Nephron (organoid): ENCODE measurements at regions not wholly inside any gene's neighbourhood (a gene's known extent, or its start where the extent isn't known, plus 50 kb on each side); places are given as distances from the start of the nearest gene placed in this dataset.

Source experiments
- H3K27ac Mint-ChIP-seq, 3 experiments: 2 replicates each; pipeline ENCODE4 v1.8.0; 2020; ENCODE audit warnings: mixed read lengths in 3 of 3, mild to moderate bottlenecking in 2 of 3, moderate library complexity in 1 of 3
- H3K27me3 Mint-ChIP-seq: 2 replicates; pipeline ENCODE4 v1.8.0; 2021; ENCODE audit warnings: low read depth, mild to moderate bottlenecking, moderate library complexity, mixed read lengths
- H3K36me3 Mint-ChIP-seq: 2 replicates; pipeline ENCODE4 v1.8.0; 2020; ENCODE audit warnings: low read depth, mixed read lengths
- H3K4me1 Mint-ChIP-seq: 2 replicates; pipeline ENCODE4 v1.8.0; 2020; ENCODE audit warnings: mixed read lengths
- H3K4me3 Mint-ChIP-seq, 3 experiments: 2 replicates each; pipeline ENCODE4 v1.8.0; 2020; ENCODE audit warnings: mild to moderate bottlenecking in 3 of 3, mixed read lengths in 3 of 3, moderate library complexity in 2 of 3
- H3K9me3 Mint-ChIP-seq: 2 replicates; pipeline ENCODE4 v1.8.0; 2020; ENCODE audit warnings: mixed read lengths
- TF ChIP-seq, protein P1 (sequence below), 3 experiments: fragments of 200-600 bp; sonication (generic); IDR thresholded peaks; one replicate each; pipeline ENCODE4 v1.5.0; 2021; ENCODE audit warnings: antibody characterized with exemption in 3 of 3; ENCODE audit not compliant: unreplicated experiment in 3 of 3

DNA sequence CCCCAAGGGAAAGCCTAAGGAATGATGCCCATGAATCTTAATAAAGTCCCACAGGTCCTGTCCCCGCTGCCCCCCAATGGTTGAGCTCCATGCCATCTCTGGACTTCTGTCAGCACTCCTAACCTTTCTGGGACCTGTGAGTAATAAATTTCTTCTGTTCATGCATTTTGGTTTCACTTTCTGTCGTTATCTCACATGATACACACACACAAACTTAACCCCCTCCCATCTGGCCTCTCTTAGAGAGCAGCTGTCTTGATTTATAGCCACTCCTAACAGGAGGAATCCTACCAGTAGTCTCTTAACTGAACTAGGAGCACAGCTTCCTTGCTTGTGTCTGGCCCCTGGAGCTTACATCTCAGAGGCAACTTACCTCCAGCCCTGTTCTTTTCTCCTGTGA is 82.7 kb upstream of the SELENOK start:
- Mint-ChIP-seq H3K36me3 (peaks cover 3% of the 10 kb centered on the region), H3K4me3 (no peak overlapping the region), H3K9me3 (peaks cover 29% of the 10 kb centered on the region), H3K4me1 (peaks cover 6% of the 10 kb centered on the region), H3K27ac (peak overlapping the region in 1 of 3 experiments; percentile 31), H3K27me3 (peaks cover 43% of the 10 kb centered on the region)
- TF ChIP-seq, protein P1, sequence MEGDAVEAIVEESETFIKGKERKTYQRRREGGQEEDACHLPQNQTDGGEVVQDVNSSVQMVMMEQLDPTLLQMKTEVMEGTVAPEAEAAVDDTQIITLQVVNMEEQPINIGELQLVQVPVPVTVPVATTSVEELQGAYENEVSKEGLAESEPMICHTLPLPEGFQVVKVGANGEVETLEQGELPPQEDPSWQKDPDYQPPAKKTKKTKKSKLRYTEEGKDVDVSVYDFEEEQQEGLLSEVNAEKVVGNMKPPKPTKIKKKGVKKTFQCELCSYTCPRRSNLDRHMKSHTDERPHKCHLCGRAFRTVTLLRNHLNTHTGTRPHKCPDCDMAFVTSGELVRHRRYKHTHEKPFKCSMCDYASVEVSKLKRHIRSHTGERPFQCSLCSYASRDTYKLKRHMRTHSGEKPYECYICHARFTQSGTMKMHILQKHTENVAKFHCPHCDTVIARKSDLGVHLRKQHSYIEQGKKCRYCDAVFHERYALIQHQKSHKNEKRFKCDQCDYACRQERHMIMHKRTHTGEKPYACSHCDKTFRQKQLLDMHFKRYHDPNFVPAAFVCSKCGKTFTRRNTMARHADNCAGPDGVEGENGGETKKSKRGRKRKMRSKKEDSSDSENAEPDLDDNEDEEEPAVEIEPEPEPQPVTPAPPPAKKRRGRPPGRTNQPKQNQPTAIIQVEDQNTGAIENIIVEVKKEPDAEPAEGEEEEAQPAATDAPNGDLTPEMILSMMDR (IDR thresholded peaks at IDR 0.05; ENCODE audit: unreplicated experiment in 3 of 3) = no peak

- Mint-ChIP-seq H3K27ac (peak overlapping the region in 1 of 3 experiments; percentile 31), H3K4me1 (peaks cover 6% of the 10 kb centered on the region), H3K36me3 (peaks cover 3% of the 10 kb centered on the region)
Measured at GRCh38 chr3:53973905-53974304, 82.2 kb upstream of the SELENOK start.

DNA sequence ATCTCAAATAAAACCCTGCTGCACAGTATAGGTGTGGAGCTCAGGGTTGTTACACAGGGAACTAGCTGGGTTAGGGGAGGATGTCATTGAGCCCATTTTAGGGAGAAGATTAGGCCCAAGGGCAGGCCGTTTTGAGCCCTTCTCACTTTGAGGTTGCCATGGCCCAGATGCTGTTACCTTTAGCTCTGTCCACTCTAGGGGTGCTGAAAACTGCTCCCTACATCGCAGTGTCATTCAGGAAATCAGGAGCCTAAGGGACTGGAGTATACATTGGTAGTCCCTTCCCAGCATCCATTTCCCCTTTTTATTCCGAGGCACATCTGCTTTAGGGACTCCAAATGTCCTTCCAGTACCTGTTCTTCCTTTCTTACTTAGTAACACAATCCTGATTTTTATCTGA is 79.0 kb upstream of the SELENOK start:
- Mint-ChIP-seq H3K9me3 (peaks cover 41% of the 10 kb centered on the region), H3K4me1 (peaks cover 6% of the 10 kb centered on the region), H3K27ac (no peak overlapping the region), H3K36me3 (peaks cover 3% of the 10 kb centered on the region), H3K27me3 (peaks cover 41% of the 10 kb centered on the region), H3K4me3 (no peak overlapping the region)
- TF ChIP-seq, protein P1 (IDR thresholded peaks at IDR 0.05; ENCODE audit: unreplicated experiment in 3 of 3) = no peak

More at GRCh38 chr3:53973905-53974304, 82.2 kb upstream of the SELENOK start:
- TF ChIP-seq, protein P1 (IDR thresholded peaks at IDR 0.05; ENCODE audit: unreplicated experiment in 3 of 3) = no peak
- Mint-ChIP-seq H3K27me3 (peaks cover 47% of the 10 kb centered on the region), H3K4me3 (no peak overlapping the region), H3K9me3 (peaks cover 30% of the 10 kb centered on the region)

- peaks cover 40% of the 10 kb centered on the region for H3K9me3 Mint-ChIP-seq
- TF ChIP-seq, protein P1 (IDR thresholded peaks at IDR 0.05; ENCODE audit: unreplicated experiment in 3 of 3) = no peak
- H3K4me1 Mint-ChIP-seq = peaks cover 1% of the 10 kb centered on the region
- peaks cover 3% of the 10 kb centered on the region for H3K36me3 Mint-ChIP-seq
- H3K27ac Mint-ChIP-seq = no peak overlapping the region
- H3K27me3 Mint-ChIP-seq = peaks cover 44% of the 10 kb centered on the region
- H3K4me3 Mint-ChIP-seq = no peak overlapping the region
Measured at GRCh38 chr3:53969086-53969485, 77.4 kb upstream of the SELENOK start.

- no peak overlapping the region for H3K4me3 Mint-ChIP-seq
- H3K27me3 Mint-ChIP-seq = peaks cover 33% of the 10 kb centered on the region
- H3K4me1 Mint-ChIP-seq = no peaks in the 10 kb centered on the region
Measured at GRCh38 chr3:53965291-53965690, 73.6 kb upstream of the SELENOK start.

DNA sequence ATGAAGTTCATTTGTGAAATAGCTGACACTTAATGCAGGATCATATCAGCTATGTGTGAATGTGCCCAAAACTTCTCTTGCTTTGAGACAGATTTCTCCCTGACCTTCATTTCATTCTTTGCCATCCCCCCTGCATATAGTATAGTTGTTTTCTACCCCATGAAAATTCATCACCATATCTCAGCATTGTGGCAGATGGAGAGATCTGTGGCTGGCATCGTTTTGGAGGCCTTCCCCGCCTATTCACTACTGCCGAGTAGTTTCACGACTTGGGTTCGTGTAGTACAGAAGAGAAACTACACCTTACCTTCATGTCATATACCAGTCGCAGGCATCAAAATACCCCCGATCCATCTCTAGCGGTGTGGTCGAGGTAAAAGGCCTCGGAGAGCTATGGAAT is 66.2 kb upstream of the SELENOK start:
- TF ChIP-seq, protein P1 (IDR thresholded peaks at IDR 0.05; ENCODE audit: unreplicated experiment in 3 of 3) = no peak
- peaks cover 20% of the 10 kb centered on the region for H3K27me3 Mint-ChIP-seq
- no peak overlapping the region for H3K4me3 Mint-ChIP-seq
- H3K27ac Mint-ChIP-seq = no peak overlapping the region
- H3K4me1 Mint-ChIP-seq = no peaks in the 10 kb centered on the region
- no peaks in the 10 kb centered on the region for H3K36me3 Mint-ChIP-seq
- H3K9me3 Mint-ChIP-seq = peaks cover 8% of the 10 kb centered on the region

More at GRCh38 chr3:53965291-53965690, 73.6 kb upstream of the SELENOK start:
- no peak overlapping the region for H3K27ac Mint-ChIP-seq
- TF ChIP-seq, protein P1 (IDR thresholded peaks at IDR 0.05; ENCODE audit: unreplicated experiment in 3 of 3) = no peak
- no peaks in the 10 kb centered on the region for H3K36me3 Mint-ChIP-seq
- H3K9me3 Mint-ChIP-seq = peaks cover 24% of the 10 kb centered on the region
